ENCODE measurements at regions not wholly inside any gene's neighbourhood (a gene's known extent, or its start where the extent isn't known, plus 50 kb on each side); places are given as distances from the start of the nearest gene placed in this dataset.
"Not testable (repeated sequence)": the region's sequence is repeated elsewhere in the genome, so short reads cannot be mapped to it uniquely, and the experiment has no call there.

GRCh38 chr7:76117306-76117991 is 69.5 kb downstream of the MDH2 start:
- DNase-seq (ENCODE audit: low spot score); in situ Hi-C loops (cut with HindIII; ENCODE audit: low sequenced_read_pairs): not testable (repeated sequence)

DNA sequence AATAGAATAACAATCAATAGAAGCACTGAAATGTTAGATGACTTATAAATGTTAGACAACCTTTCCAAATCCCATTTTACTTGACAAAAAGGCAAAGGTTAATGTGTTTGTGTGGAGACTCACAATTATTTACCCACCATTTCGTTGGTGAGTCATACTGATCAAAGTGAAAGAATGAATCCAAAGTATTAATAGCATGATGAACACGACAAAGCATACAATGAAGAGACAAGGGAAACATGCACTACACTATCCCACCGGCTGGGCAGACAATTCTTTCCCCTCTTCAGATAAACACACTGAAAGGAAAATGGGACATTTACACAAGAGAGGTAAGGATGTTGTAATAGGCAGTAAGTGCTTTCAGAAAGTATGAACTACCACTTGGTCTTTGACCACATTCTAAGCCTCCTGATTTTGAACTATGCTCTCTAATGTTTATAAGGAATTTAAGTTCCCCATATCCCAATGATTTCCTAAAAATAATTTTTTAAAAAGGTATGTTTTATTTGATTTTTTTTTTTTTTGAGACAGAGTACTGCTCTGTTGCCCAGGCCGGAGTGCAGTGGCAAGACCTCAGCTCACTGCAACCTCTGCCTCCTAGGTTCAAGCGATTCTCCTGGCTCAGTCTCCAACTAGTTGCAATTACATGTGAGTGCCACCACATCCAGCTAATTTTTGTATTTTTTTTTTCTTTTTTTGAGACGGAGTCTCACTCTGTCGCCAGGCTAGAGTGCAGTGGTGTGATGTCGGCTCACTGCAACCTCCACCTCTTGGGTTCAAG is 70.5 kb downstream of the MDH2 start:
- DNase-seq (ENCODE audit: low spot score); in situ Hi-C loops (cut with HindIII; ENCODE audit: low sequenced_read_pairs): not testable (repeated sequence)

- no peak for DNase-seq (ENCODE audit: low spot score)
- in situ Hi-C loops (cut with HindIII; ENCODE audit: low sequenced_read_pairs), result no loop called here
Measured at GRCh38 chr7:76121044-76121443, 73.1 kb downstream of the MDH2 start.

DNA sequence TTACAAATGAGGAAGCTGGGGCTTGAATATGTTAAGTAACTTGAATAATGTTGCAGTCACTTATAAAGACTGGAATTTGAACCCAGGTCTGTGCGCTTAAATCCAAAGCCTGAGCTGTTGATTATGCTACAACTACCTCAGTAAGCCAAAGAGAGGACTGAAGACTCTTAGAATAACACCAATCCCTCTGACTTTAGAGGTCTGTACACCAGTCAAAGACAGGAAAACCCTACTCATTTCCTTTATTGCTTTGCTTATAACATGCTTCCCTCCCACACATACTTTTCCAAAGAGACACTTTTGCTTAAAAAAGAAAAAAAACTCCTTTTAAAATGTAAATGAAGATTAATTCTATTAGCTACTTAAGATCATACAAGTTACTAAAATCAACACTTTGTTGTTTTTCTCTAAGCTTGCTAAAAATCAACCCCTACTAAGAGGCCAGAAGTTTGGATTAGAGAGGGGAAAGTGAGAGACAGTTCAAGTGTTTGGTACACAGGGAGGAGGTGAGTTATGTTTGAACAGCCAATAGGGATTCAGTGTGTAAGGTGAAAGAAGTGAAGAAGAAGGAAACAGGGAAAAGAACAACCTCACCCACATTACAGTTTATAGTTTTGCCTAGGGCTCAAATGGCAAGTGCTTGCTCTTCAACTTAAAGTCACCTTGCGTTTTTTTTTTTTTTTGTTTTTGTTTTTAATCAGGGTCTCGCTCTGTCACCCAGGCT is 74.8 kb downstream of the MDH2 start:
- in situ Hi-C loops (cut with HindIII; ENCODE audit: low sequenced_read_pairs), result no loop called here
- no peak for DNase-seq (ENCODE audit: low spot score)

- in situ Hi-C loops (cut with HindIII; ENCODE audit: low sequenced_read_pairs), result no loop called here
- no peak for DNase-seq (ENCODE audit: low spot score)
Measured at GRCh38 chr7:76123316-76123715, 75.4 kb downstream of the MDH2 start.

DNA sequence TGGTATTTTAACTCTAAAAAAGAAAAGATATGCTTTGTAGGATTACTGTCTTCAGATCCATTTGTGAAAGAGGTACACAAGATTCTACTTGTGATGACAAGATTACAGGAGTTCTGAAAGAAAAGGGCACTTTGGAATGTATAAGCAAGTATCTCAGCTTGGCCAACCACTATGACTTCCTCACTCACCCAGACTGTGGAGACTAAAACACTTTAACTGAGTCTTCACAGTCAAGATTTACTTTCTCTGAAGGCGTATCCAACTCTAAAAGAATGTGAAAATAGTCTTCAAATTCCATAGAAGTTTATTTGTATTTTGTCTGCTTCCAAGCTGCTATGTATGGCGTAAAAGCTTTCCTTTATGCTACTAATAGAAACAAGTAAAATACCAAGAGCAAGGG is 76.1 kb upstream of the SRRM3 start:
- DNase-seq (ENCODE audit: low spot score), result no peak
- in situ Hi-C loops (cut with HindIII; ENCODE audit: low sequenced_read_pairs), result no loop called here

GRCh38 chr7:76126632-76127031 is 75.1 kb upstream of the SRRM3 start:
- in situ Hi-C loops (cut with HindIII; ENCODE audit: low sequenced_read_pairs), result no loop called here
- no peak for DNase-seq (ENCODE audit: low spot score)

- in situ Hi-C loops (cut with HindIII; ENCODE audit: low sequenced_read_pairs), result no loop called here
- no peak for DNase-seq (ENCODE audit: low spot score)
Measured at GRCh38 chr7:76129366-76129765, 72.3 kb upstream of the SRRM3 start.

- in situ Hi-C loops (cut with HindIII; ENCODE audit: low sequenced_read_pairs), result no loop called here
- no peak for DNase-seq (ENCODE audit: low spot score)
Measured at GRCh38 chr7:76129836-76130235, 71.9 kb upstream of the SRRM3 start.

- in situ Hi-C loops (cut with HindIII; ENCODE audit: low sequenced_read_pairs), result not testable (repeated sequence)
- DNase-seq (ENCODE audit: low spot score), result peak; percentile 20
Measured at GRCh38 chr7:76130661-76131060, 71.0 kb upstream of the SRRM3 start.

DNA sequence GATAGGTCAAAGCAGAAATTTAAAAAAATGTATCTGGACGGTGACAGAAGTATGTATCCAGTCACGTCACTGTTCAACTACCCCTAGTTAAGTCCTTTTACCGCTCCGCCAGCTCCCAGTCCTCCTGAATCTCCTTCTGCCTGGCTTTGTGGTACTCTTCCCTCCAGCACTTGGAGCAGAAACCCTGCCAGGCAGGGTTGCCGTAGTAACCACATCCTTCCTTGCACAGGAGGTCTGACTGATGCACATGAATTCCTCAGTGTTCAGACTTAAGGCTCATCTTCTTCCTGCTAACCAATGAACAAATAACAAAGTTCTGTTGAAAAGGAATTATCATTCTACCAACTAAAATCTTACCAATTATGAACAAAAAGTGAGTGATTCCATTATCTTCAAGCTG is 69.8 kb upstream of the SRRM3 start:
- in situ Hi-C loops (cut with HindIII; ENCODE audit: low sequenced_read_pairs); DNase-seq (ENCODE audit: low spot score): not testable (repeated sequence)

DNA sequence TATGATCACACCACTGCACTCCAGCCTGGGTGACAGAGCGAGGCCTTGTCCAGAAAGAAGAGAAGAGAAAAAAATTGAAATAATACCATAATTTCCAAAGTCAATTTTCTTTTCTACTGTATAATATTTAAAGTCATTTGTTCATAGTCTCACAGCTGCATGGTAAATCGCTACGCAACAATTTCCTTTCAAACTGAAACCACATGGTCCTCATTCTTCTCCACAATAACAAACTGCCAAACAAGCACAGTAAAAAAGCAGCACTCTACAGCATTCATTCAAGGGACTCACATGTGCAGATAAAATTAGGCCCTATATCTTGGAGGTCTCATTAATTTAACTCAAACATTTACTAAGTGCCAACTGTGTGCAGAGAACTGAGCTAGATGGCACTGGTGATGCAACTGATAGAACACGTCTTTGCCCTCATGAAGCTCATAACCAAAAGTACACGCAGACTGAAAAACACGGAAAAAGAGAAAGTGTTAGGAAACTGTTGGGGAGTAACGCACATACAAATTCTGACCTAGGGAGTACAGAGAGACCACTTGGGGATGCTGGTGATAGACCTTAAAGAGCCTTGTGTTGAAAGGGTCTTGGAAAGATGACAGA is 68.4 kb upstream of the SRRM3 start:
- DNase-seq (ENCODE audit: low spot score), result no peak
- in situ Hi-C loops (cut with HindIII; ENCODE audit: low sequenced_read_pairs), result no loop called here

GRCh38 chr7:76133839-76134238 is 67.9 kb upstream of the SRRM3 start:
- no peak for DNase-seq (ENCODE audit: low spot score)
- in situ Hi-C loops (cut with HindIII; ENCODE audit: low sequenced_read_pairs), result no loop called here

DNA sequence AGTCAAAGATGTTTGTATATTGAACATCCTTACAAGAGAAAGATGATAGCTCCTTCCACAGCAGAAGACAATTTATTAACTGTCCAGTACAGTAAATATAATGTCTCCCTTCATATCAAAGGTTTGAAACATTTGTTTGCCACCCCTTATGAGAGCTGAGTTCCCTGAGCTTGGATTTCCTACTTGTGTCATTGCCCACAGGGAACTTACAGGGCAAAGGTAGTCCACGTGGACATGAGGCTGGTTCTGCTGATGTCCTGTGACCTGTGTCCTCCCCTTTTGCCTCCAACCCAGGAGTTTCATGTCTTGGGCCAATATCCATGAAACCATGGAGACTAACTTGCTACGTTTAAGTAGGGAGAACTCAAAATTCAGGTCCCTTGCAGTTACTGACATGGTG is 66.4 kb upstream of the SRRM3 start:
- in situ Hi-C loops (cut with HindIII; ENCODE audit: low sequenced_read_pairs); DNase-seq (ENCODE audit: low spot score): not testable (repeated sequence)

DNA sequence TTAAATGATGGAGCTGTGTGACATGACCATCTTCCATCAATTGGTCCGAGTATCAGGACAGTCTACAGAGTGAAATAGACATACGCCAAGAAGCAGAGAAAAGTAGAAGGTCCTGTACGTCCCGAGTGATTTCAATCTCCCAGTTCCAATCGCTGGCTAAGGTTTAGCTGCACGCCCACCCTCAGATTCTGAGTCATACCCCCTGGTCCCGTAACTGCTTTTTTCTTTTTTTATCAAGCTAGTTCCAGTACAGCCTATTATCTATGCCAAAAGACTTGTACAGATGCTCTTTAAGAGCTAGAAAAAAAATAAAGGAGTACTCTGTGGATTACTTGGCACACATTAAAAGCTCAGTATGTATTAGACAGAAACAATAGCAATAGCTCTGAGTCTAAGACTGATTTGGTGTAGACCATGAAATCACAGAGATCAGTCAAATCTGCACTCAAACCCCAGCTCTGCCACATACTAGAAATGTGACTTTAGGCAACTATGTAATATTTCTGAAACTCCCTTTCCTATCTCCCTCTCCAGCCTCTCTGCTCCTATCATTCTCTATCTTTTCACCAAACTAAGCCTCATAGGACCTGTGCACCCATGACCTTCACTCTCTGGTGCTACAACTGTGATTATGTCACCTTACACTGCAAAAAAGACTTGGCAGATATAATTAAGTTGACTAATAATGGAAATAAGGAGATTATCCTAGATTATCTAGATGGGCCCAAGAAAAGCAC is 63.0 kb upstream of the SRRM3 start:
- DNase-seq (ENCODE audit: low spot score); in situ Hi-C loops (cut with HindIII; ENCODE audit: low sequenced_read_pairs): not testable (repeated sequence)

DNA sequence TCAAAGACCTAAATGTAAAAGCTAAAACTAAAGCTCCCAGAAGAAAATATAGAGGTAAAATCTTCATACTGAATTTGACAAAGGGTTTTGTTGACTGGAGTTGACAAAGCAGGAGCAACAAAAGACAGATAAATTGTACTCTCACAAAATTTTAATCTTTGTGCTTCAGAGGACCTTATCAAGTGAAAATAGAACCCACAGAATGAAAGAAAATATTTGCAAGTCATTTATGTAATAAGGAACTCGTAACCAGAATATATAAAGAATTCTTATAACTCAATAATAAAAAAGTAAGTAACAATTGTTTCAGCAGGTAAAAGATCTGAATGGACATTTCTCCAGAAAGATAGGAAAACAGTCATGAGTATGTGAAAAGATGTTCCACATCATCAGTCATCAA is 62.0 kb upstream of the SRRM3 start:
- DNase-seq (ENCODE audit: low spot score), result no peak
- in situ Hi-C loops (cut with HindIII; ENCODE audit: low sequenced_read_pairs), result no loop called here

DNA sequence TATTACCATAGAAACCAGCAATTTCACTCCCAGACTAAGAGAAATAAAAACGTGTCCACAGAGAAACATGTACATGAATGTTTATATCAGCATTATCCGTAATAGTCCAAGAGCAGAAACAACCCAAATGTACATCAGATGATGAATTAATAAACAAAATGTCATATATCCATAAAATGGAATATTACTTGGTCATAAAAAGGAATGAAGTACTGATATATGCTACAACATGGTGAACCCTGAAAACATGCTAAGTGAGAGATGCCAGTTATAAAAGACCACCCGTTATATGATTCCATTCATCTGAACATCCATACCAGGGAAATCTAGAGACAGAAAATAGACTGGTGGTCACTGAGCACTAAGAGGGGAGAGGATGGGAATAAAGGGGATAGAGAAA is 61.4 kb upstream of the SRRM3 start:
- in situ Hi-C loops (cut with HindIII; ENCODE audit: low sequenced_read_pairs), result not testable (repeated sequence)

DNA sequence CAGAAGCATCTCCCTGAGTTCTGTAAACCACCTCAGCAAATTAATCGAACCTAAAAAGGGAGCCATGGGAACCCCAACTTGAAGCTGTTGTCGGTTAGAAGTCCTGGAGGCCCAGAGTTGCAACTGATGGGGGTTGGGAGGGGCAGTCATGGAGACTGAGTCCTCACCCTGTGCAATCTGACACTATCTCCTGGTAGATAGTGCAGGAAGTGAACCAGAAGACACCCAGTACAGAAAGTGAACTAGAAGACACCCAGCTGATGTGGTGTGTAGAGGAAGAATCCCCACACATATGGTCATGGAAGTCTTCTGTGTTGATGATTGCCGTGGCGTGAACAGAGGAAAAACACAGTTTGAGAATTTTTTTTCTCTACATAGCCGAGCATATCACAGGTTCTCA is 58.8 kb upstream of the SRRM3 start:
- in situ Hi-C loops (cut with HindIII; ENCODE audit: low sequenced_read_pairs), result no loop called here

More for the DNA sequence above, 61.4 kb upstream of the SRRM3 start:
- DNase-seq (ENCODE audit: low spot score), result not testable (repeated sequence)

DNA sequence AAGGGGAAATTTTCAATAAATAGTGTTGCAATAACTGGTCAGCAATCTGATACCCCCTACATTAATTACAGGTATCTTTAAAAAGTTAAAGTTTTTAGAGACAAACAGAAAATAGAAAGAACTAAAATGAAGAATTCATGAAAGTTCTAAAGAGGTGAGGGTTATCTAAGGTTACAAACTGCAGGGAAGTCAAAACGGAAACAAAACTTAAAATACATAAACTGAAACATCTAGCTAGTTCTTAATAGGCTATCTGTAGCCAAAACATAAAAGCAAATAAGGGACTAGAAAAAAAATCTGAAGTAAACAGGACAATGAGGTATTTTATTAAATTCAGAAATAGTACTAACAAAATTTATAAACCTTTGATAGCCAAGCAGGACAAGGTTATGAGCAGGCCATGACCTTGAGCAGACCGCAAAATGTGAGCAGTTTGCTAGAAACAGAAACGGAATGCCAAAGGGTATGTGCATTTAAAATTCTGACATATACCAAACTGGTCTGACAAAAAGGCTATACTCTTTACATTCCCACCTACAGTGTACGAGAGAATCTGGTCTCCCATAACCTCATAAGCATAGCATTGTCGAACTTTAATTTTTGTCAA is 56.9 kb upstream of the SRRM3 start:
- in situ Hi-C loops (cut with HindIII; ENCODE audit: low sequenced_read_pairs); DNase-seq (ENCODE audit: low spot score): not testable (repeated sequence)

More for the DNA sequence above, 58.8 kb upstream of the SRRM3 start:
- DNase-seq (ENCODE audit: low spot score), result no peak
